Stimulated activated naive CD8-positive, alpha-beta T cell treated with anti-CD3 and anti-CD28 coated beads, Interleukin-15, Interleukin-2, amounts not matched to agents 100 ng/mL and 50 ng/mL, for 24 hours (primary cell): ENCODE measurements at regions not wholly inside any gene's neighbourhood (a gene's known extent, or its start where the extent isn't known, plus 50 kb on each side); places are given as distances from the start of the nearest gene placed in this dataset.

ENCODE experiments used
- H3K27ac Mint-ChIP-seq: one replicate; pipeline ENCODE4 v1.8.0; 2021; ENCODE audit warnings: mild to moderate bottlenecking, mixed read lengths
- H3K27me3 Mint-ChIP-seq: one replicate; pipeline ENCODE4 v1.8.0; 2021; ENCODE audit warnings: mixed read lengths
- H3K36me3 Mint-ChIP-seq: one replicate; pipeline ENCODE4 v1.8.0; 2021; ENCODE audit warnings: low read depth, mixed read lengths
- H3K4me1 Mint-ChIP-seq: one replicate; pipeline ENCODE4 v1.8.0; 2021; ENCODE audit warnings: low read depth, mixed read lengths
- H3K4me3 Mint-ChIP-seq: one replicate; pipeline ENCODE4 v1.8.0; 2021; ENCODE audit warnings: mild to moderate bottlenecking, mixed read lengths
- H3K9me3 Mint-ChIP-seq: one replicate; pipeline ENCODE4 v1.8.0; 2021; ENCODE audit warnings: mixed read lengths

DNA sequence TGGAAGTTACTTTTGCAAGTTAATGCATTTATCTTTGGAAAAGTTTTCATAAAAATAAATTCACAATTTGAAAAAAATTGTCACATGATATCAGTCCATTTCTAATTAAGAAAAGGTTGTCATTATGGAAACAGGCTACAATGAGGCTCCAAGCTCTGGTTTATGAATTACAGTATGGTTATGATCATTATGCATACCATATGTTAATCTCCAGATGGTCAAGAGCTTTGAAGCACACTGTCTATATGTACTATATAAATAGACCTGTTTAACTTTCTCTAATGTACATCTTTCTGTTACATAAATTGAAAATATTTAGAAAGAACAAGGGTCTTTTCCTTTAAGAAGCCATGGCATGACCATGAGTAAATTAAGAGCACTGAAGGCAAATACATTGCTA, 2338.8 kb downstream of the PCDH7 start:
- Mint-ChIP-seq H3K9me3 (no peaks in the 10 kb centered on the region), H3K4me1 (no peaks in the 10 kb centered on the region), H3K27me3 (no peaks in the 10 kb centered on the region), H3K4me3 (no peak overlapping the region), H3K36me3 (no peaks in the 10 kb centered on the region), H3K27ac (no peak overlapping the region)

- H3K9me3 Mint-ChIP-seq: no peaks in the 10 kb centered on the region
- no peak overlapping the region for H3K27ac Mint-ChIP-seq
- no peaks in the 10 kb centered on the region for H3K4me1 Mint-ChIP-seq
- H3K27me3 Mint-ChIP-seq: no peaks in the 10 kb centered on the region
- H3K4me3 Mint-ChIP-seq: no peak overlapping the region
- no peaks in the 10 kb centered on the region for H3K36me3 Mint-ChIP-seq
Observed at GRCh38 chr4:33060674-33061542, 2340.7 kb downstream of the PCDH7 start.

GRCh38 chr4:33061727-33062126, 2341.6 kb downstream of the PCDH7 start:
- Mint-ChIP-seq H3K4me1 (no peaks in the 10 kb centered on the region), H3K27me3 (no peaks in the 10 kb centered on the region), H3K4me3 (no peak overlapping the region), H3K9me3 (no peaks in the 10 kb centered on the region), H3K36me3 (no peaks in the 10 kb centered on the region), H3K27ac (no peak overlapping the region)

- H3K27ac Mint-ChIP-seq: no peak overlapping the region
- H3K4me1 Mint-ChIP-seq: no peaks in the 10 kb centered on the region
- H3K9me3 Mint-ChIP-seq: no peaks in the 10 kb centered on the region
- no peaks in the 10 kb centered on the region for H3K27me3 Mint-ChIP-seq
- H3K36me3 Mint-ChIP-seq: no peaks in the 10 kb centered on the region
- no peak overlapping the region for H3K4me3 Mint-ChIP-seq
Observed at GRCh38 chr4:33062155-33062806, 2342.1 kb downstream of the PCDH7 start.

DNA sequence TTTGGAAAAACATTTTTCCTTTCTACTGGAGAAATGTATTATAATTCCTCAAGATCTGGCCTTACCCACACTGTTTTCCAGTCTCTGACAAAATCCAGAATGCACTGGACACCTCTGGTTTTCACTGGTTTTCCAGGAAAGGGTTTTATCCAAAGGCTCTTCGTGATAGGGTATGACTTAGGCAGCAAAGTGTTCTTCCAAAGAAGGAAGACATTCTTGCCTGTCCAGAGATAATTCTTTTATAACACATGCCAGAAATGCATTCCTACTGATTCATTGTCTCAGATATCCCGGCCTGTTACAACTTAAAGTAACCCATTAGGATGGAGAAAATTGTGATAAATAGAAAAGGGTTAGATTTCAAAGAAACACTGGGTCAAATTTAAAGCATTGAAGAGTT, 2343.1 kb downstream of the PCDH7 start:
- Mint-ChIP-seq H3K4me3 (no peak overlapping the region), H3K36me3 (no peaks in the 10 kb centered on the region), H3K4me1 (no peaks in the 10 kb centered on the region), H3K27ac (no peak overlapping the region), H3K27me3 (no peaks in the 10 kb centered on the region), H3K9me3 (no peaks in the 10 kb centered on the region)

DNA sequence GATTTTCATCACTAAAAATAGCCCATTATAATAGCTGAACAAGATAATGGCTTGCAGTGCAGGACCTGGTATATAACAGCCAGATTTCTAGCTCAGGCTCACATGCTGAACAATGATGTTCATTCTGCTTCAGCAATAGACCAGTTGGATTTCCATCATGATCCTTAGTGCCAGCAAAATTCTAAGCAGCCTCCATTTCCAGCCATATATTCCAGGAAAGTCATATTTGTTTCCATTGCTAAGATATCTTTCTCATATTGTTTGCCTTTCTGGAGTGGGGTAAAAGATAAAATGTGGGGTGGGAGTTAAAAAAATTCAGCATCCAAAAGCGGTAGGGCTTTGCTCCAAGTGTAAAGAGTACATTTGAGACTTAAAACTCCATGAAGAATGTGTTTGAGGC, 2344.1 kb downstream of the PCDH7 start:
- H3K27me3 Mint-ChIP-seq: no peaks in the 10 kb centered on the region
- peaks cover 3% of the 10 kb centered on the region for H3K9me3 Mint-ChIP-seq
- no peak overlapping the region for H3K27ac Mint-ChIP-seq
- H3K4me3 Mint-ChIP-seq: no peak overlapping the region
- H3K4me1 Mint-ChIP-seq: no peaks in the 10 kb centered on the region
- H3K36me3 Mint-ChIP-seq: no peaks in the 10 kb centered on the region

DNA sequence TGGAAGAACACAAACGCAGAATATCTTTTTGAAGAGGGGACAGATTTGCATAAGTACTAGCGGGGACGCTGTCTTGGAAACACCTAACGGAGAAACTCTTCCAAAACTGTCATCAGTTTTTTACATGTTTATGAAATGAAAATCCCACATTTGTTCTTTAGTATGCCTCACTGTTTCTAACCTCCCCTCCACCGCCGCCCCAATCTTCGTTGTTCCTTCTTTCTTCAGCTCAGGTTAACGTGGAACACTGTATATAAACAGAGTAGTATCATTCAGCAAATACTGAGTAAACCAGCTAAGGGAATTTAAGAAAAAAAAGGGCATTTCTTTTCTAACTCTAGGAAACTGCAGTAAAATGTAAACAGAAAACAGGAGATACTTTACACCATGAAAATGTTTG, 2345.6 kb downstream of the PCDH7 start:
- Mint-ChIP-seq H3K27ac (no peak overlapping the region), H3K4me3 (no peak overlapping the region), H3K4me1 (no peaks in the 10 kb centered on the region), H3K9me3 (peaks cover 3% of the 10 kb centered on the region), H3K36me3 (no peaks in the 10 kb centered on the region), H3K27me3 (no peaks in the 10 kb centered on the region)

DNA sequence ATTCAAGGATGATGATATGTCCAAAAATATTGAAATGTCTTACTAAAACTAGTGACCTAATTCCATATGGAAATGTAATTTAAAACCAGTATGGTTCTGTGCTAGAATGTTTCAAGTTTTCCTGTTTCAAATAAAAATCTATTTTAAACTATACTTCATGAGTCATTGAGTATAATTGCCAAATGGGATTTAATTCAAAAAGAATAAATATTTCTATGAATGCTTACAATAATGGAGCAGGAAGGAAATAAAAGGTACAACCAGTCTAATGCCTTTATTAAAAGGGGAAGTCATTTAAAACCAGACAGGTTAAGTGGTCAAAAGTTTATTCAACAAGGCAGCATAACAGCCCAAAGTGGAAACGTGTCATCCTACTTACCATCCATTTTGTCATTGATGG, 2347.1 kb downstream of the PCDH7 start:
- H3K27ac Mint-ChIP-seq: no peak overlapping the region
- peaks cover 3% of the 10 kb centered on the region for H3K9me3 Mint-ChIP-seq
- H3K4me3 Mint-ChIP-seq: no peak overlapping the region
- no peaks in the 10 kb centered on the region for H3K27me3 Mint-ChIP-seq
- no peaks in the 10 kb centered on the region for H3K4me1 Mint-ChIP-seq
- no peaks in the 10 kb centered on the region for H3K36me3 Mint-ChIP-seq

DNA sequence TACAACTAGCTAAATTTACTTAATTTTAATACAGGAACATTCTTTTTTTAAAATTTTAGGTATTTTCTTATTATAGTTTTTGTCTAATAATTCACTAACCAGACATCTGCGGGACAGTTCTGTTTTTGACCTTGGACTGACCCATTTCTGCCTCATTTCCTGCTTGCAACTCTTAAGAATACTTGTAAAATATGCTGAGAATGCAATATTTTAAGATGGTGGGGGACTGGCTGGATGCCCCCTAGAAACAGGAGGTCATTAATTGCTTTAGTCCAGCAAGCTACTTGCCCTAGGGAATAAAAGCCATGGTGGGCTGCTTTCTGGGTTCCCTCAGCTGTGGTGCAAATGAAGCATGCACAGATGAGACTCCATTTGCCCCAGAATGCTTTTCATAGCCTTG, 2348.4 kb downstream of the PCDH7 start:
- H3K27ac Mint-ChIP-seq: no peak overlapping the region
- no peaks in the 10 kb centered on the region for H3K36me3 Mint-ChIP-seq
- H3K27me3 Mint-ChIP-seq: no peaks in the 10 kb centered on the region
- H3K4me1 Mint-ChIP-seq: no peaks in the 10 kb centered on the region
- H3K9me3 Mint-ChIP-seq: peaks cover 3% of the 10 kb centered on the region
- no peak overlapping the region for H3K4me3 Mint-ChIP-seq

- Mint-ChIP-seq H3K4me1 (no peaks in the 10 kb centered on the region), H3K36me3 (no peaks in the 10 kb centered on the region), H3K9me3 (peaks cover 3% of the 10 kb centered on the region), H3K27me3 (no peaks in the 10 kb centered on the region), H3K27ac (no peak overlapping the region), H3K4me3 (no peak overlapping the region)
Observed at GRCh38 chr4:33071535-33071934, 2351.4 kb downstream of the PCDH7 start.

- H3K27ac Mint-ChIP-seq: no peak overlapping the region
- H3K9me3 Mint-ChIP-seq: peaks cover 3% of the 10 kb centered on the region
- H3K4me3 Mint-ChIP-seq: no peak overlapping the region
- no peaks in the 10 kb centered on the region for H3K36me3 Mint-ChIP-seq
- no peaks in the 10 kb centered on the region for H3K4me1 Mint-ChIP-seq
- H3K27me3 Mint-ChIP-seq: no peaks in the 10 kb centered on the region
Observed at GRCh38 chr4:33072298-33073089, 2352.3 kb downstream of the PCDH7 start.

DNA sequence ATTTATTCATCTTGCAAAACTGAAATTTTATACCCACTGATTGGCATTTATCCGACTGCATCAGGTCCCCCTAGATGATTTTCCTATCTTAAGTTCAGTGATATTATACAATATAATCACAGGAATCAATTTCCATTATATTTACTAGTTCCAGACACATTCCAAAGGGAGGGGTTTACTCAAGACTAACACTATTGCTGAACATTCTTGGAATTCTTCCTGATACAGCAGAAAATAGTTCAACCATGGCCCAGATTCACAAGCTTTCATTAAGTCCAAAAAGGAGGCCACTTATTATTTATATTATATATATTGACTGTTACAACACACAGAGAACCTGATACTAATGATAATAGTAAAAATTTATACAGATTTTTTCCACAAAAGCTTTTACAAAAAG, 2353.6 kb downstream of the PCDH7 start:
- no peaks in the 10 kb centered on the region for H3K27me3 Mint-ChIP-seq
- H3K4me1 Mint-ChIP-seq: no peaks in the 10 kb centered on the region
- H3K27ac Mint-ChIP-seq: no peak overlapping the region
- H3K4me3 Mint-ChIP-seq: no peak overlapping the region
- H3K36me3 Mint-ChIP-seq: no peaks in the 10 kb centered on the region
- H3K9me3 Mint-ChIP-seq: peaks cover 3% of the 10 kb centered on the region

GRCh38 chr4:33078145-33078544, 2358.0 kb downstream of the PCDH7 start:
- Mint-ChIP-seq H3K4me1 (no peaks in the 10 kb centered on the region), H3K27ac (no peak overlapping the region), H3K4me3 (no peak overlapping the region), H3K9me3 (no peaks in the 10 kb centered on the region), H3K27me3 (no peaks in the 10 kb centered on the region), H3K36me3 (no peaks in the 10 kb centered on the region)

- no peak overlapping the region for H3K27ac Mint-ChIP-seq
- H3K4me1 Mint-ChIP-seq: no peaks in the 10 kb centered on the region
- H3K4me3 Mint-ChIP-seq: no peak overlapping the region
- H3K36me3 Mint-ChIP-seq: no peaks in the 10 kb centered on the region
- H3K9me3 Mint-ChIP-seq: no peaks in the 10 kb centered on the region
- H3K27me3 Mint-ChIP-seq: no peaks in the 10 kb centered on the region
Observed at GRCh38 chr4:33080275-33080674, 2360.1 kb downstream of the PCDH7 start.

- peaks cover 4% of the 10 kb centered on the region for H3K9me3 Mint-ChIP-seq
- H3K27ac Mint-ChIP-seq: no peak overlapping the region
- no peaks in the 10 kb centered on the region for H3K4me1 Mint-ChIP-seq
- H3K27me3 Mint-ChIP-seq: no peaks in the 10 kb centered on the region
- no peaks in the 10 kb centered on the region for H3K36me3 Mint-ChIP-seq
- H3K4me3 Mint-ChIP-seq: no peak overlapping the region
Observed at GRCh38 chr4:33085709-33086108, 2365.5 kb downstream of the PCDH7 start.
